Endodermal cell (in vitro differentiated cells): ENCODE measurements at regions not wholly inside any gene's neighbourhood (a gene's known extent, or its start where the extent isn't known, plus 50 kb on each side); places are given as distances from the start of the nearest gene placed in this dataset.

Experiments
- DNase-seq: peaks from one replicate; pipeline ENCODE4 v3.0.0-alpha.2; 2017
- H3K27ac ChIP-seq: 2 replicates; pipeline ENCODE4 v1.5.1; 2013; ENCODE audit warnings: mild to moderate bottlenecking, low read depth, low read length, moderate library complexity
- H3K27me3 ChIP-seq: 2 replicates; pipeline ENCODE4 v1.6.1; 2013; ENCODE audit warnings: mild to moderate bottlenecking, low read length, moderate library complexity; ENCODE audit not compliant: insufficient read depth, control insufficient read depth, poor library complexity, severe bottlenecking
- H3K36me3 ChIP-seq: 2 replicates; pipeline ENCODE4 v1.7.0; 2013; ENCODE audit warnings: mild to moderate bottlenecking, low read length, moderate library complexity; ENCODE audit not compliant: control insufficient read depth, insufficient read depth
- H3K4me1 ChIP-seq: one replicate; pipeline ENCODE4 v1.7.0; 2013; ENCODE audit warnings: low read length; ENCODE audit not compliant: control insufficient read depth, insufficient read depth
- H3K4me3 ChIP-seq: 2 replicates; pipeline ENCODE4 v1.5.1; 2013; ENCODE audit warnings: mild to moderate bottlenecking, low read length, moderate library complexity
- H3K9ac ChIP-seq: 2 replicates; pipeline ENCODE4 v1.6.1; 2013; ENCODE audit warnings: mild to moderate bottlenecking, low read length, moderate library complexity; ENCODE audit not compliant: poor library complexity, severe bottlenecking; ENCODE audit errors: extremely low read depth
- H3K9me3 ChIP-seq: 2 replicates; pipeline ENCODE4 v1.6.1; 2013; ENCODE audit warnings: mild to moderate bottlenecking, low read length, moderate library complexity; ENCODE audit not compliant: control insufficient read depth
- H3K27ac Mint-ChIP-seq: 2 replicates; pipeline ENCODE4 v1.8.0; 2020; ENCODE audit warnings: mixed read lengths
- H3K27me3 Mint-ChIP-seq: 2 replicates; pipeline ENCODE4 v1.8.0; 2021; ENCODE audit warnings: mild to moderate bottlenecking, mixed read lengths; ENCODE audit not compliant: insufficient read depth
- H3K36me3 Mint-ChIP-seq: 2 replicates; pipeline ENCODE4 v1.8.0; 2020; ENCODE audit warnings: low read depth, mixed read lengths
- H3K4me1 Mint-ChIP-seq: 2 replicates; pipeline ENCODE4 v1.8.0; 2020; ENCODE audit warnings: mixed read lengths
- H3K4me3 Mint-ChIP-seq: 2 replicates; pipeline ENCODE4 v1.8.0; 2020; ENCODE audit warnings: mild to moderate bottlenecking, moderate library complexity, mixed read lengths
- H3K9me3 Mint-ChIP-seq: 2 replicates; pipeline ENCODE4 v1.8.0; 2020; ENCODE audit warnings: mild to moderate bottlenecking, mixed read lengths
- CTCF ChIP-seq: fragments of 200-600 bp; sonication (generic); conservative IDR thresholded peaks from 2 replicates; pipeline ENCODE4 v1.5.0; 2021; ENCODE audit warnings: antibody characterized with exemption, mild to moderate bottlenecking
- WGBS, 2 experiments: methylation state at CpG; one replicate each; pipeline versions ENCODE4 v1.1.5 to v1.1.7; 2013; ENCODE audit warnings: missing lambda C conversion rate in 2 of 2, mixed read lengths in 1 of 2; ENCODE audit not compliant: insufficient coverage in 1 of 2, insufficient read length in 1 of 2; 5-methylcytosine and 5-hydroxymethylcytosine counted together

GRCh38 chr9:75462866-75463265 lies 374.6 kb downstream of the OSTF1 start:
- H3K27ac Mint-ChIP-seq = no peak overlapping the region
- 93% methylated on average over 1 of the region's 1 CpG; no CpG with 5 or more reads in 1 of the 2 experiments for WGBS, 2 experiments
- Histone ChIP-seq H3K27ac (no peak overlapping the region), H3K27me3 (no peaks in the 10 kb centered on the region), H3K9ac (no peak overlapping the region), H3K36me3 (no peaks in the 10 kb centered on the region), H3K4me1 (no peaks in the 10 kb centered on the region), H3K4me3 (no peak overlapping the region), H3K9me3 (no peaks in the 10 kb centered on the region)
- peaks cover 11% of the 10 kb centered on the region for H3K4me1 Mint-ChIP-seq
- no peak for DNase-seq
- TF ChIP-seq CTCF = no peak
- H3K4me3 Mint-ChIP-seq = no peak overlapping the region
- H3K36me3 Mint-ChIP-seq = no peaks in the 10 kb centered on the region
- H3K9me3 Mint-ChIP-seq = peaks cover 1% of the 10 kb centered on the region
- no peaks in the 10 kb centered on the region for H3K27me3 Mint-ChIP-seq

DNA sequence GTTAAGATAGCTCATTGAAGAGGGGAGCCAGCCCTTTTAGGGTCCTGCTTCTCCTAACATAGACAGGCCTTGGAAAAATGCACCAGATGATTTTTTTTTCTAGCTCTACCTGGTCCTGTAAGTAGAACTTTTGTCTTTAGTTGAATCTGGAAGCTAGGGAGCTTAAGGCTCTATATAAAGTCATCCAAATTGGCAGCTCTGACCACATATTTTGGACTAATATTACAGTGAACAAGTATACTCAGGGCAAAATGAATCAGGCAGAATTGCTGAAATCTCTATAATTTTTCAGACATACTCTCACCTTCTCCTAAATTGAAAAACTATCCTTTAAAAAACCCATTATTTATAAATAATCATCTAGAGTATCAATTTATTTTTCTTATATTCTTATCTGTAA lies 375.6 kb downstream of the OSTF1 start:
- H3K36me3 Mint-ChIP-seq = no peaks in the 10 kb centered on the region
- H3K4me3 Mint-ChIP-seq = no peak overlapping the region
- H3K4me1 Mint-ChIP-seq = peaks cover 11% of the 10 kb centered on the region
- H3K27me3 Mint-ChIP-seq = no peaks in the 10 kb centered on the region
- Histone ChIP-seq H3K4me1 (no peaks in the 10 kb centered on the region), H3K9ac (no peak overlapping the region), H3K9me3 (no peaks in the 10 kb centered on the region), H3K27me3 (no peaks in the 10 kb centered on the region), H3K36me3 (no peaks in the 10 kb centered on the region), H3K4me3 (no peak overlapping the region), H3K27ac (no peak overlapping the region)
- H3K27ac Mint-ChIP-seq = no peak overlapping the region
- peaks cover 1% of the 10 kb centered on the region for H3K9me3 Mint-ChIP-seq
- no peak for TF ChIP-seq CTCF
- no peak for DNase-seq

DNA sequence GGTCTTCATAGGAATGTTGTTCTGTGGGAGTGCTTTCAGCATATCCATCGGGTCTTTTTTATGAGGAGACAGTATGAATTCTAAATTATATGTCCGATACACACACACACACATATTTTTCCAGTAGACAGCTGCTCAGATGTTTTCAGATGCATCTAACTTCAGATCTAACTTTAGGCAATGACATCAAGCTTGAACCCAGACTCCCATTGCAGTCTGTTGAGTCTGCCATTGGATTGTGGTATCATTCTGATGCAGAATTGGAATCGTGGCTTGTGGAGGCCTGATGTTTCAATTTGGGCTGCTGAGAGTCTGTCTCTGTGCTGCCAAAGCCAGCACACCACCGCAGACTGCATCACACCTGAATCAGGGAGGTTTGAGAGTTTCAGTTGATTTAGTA lies 376.4 kb downstream of the OSTF1 start:
- 90 to 98% methylated on average over 2 to 4 of the region's 4 CpGs for WGBS, 2 experiments
- no peaks in the 10 kb centered on the region for H3K27me3 Mint-ChIP-seq
- H3K27ac ChIP-seq = no peak overlapping the region
- no peaks in the 10 kb centered on the region for H3K36me3 Mint-ChIP-seq
- H3K36me3 ChIP-seq = no peaks in the 10 kb centered on the region
- H3K4me3 ChIP-seq = no peak overlapping the region
- peaks cover 11% of the 10 kb centered on the region for H3K4me1 Mint-ChIP-seq
- H3K9ac ChIP-seq = no peak overlapping the region
- no peak for DNase-seq
- peaks cover 1% of the 10 kb centered on the region for H3K9me3 Mint-ChIP-seq
- no peak for TF ChIP-seq CTCF
- H3K4me1 ChIP-seq = no peaks in the 10 kb centered on the region
- no peak overlapping the region for H3K4me3 Mint-ChIP-seq
- no peaks in the 10 kb centered on the region for H3K27me3 ChIP-seq
- H3K27ac Mint-ChIP-seq = no peak overlapping the region
- no peaks in the 10 kb centered on the region for H3K9me3 ChIP-seq
